HG02943 (cell line): ENCODE measurements at regions not wholly inside any gene's neighbourhood (a gene's known extent, or its start where the extent isn't known, plus 50 kb on each side); places are given as distances from the start of the nearest gene placed in this dataset.
"Not testable (repeated sequence)": the region's sequence is repeated elsewhere in the genome, so short reads cannot be mapped to it uniquely, and the experiment has no call there.

ENCODE experiments used
- ATAC-seq: cut with Tn5 transposase; IDR thresholded peaks from one replicate; pipeline ENCODE4 v1.9.1; 2021; ENCODE audit warnings: mild to moderate bottlenecking, low read depth, moderate library complexity; ENCODE audit not compliant: unreplicated experiment

DNA sequence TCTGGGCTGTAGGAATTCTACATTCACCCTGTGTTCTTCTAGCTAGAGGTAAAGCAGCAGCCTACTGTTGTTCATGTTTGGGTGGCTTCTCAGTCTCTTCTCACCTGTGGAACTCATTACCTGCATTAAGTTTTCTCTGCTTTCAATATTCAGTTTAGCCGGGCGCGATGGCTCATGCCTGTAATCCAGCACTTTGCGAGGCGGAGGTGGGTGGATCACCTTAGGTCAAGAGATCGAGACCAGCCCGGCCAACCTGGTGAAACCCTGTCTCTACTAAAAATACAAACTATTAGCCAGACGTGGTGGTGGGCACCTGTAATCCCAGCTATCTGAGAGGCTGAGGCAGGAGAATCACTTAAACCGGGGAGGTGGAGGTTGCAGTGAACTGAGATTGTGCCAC lies 139.8 kb upstream of the UBE2E3 start:
- no peak for ATAC-seq

DNA sequence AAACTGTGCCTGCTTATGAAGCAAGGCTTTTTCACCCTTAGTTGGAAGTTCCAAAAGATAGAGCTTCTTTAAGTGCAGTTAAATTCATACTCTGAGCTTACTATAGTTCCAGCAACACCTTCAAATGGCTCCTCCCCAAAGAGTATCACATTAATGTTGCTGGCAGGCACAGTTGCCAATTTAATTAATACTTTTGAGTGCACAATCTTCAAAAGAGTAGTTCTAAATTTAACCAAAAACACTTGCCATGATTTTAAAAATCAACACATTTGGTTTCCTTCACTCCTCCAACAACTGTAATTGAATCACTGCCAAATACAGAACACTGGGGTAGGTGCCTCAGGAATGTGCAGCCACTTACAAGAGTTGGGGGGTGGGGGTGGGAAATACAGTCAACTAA lies 150.6 kb upstream of the UBE2E3 start:
- ATAC-seq, result no peak

DNA sequence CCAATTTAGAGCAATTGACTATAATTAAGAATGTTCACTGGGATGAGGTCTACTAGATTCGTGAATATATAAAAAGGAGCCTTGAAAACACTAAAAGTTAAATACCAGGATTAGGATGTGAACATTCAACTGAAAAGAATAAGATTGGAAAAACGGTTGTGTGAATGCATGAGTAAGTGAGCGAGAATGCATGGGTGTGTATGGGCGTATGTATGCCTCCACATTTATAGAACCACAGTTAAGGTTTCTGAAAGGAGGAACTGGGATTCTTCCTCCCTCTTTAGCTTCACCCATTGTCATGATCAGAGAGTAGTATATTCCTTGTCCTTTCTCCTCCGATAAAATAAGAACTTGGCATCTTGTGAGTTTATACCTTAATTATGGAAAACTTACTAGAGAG lies 151.1 kb upstream of the UBE2E3 start:
- no peak for ATAC-seq

DNA sequence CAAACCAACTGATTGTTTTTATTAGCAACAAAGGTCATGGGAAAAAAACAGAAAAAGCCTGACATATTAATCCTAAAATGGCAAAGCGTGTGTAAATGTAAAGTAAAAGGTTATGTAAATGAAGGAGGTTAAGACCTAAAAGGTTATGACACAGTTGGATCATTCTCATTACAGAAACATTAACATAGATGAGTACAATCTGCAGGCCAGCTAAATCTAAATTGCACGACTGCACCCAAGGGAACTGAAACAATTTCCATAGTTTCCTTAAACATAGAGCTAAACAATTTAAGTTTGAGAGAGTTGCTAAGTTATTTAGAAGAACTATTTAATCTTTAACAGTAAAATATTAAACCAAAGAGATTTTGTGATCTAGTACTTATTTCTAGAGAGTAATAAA lies 151.6 kb upstream of the UBE2E3 start:
- ATAC-seq, result no peak

DNA sequence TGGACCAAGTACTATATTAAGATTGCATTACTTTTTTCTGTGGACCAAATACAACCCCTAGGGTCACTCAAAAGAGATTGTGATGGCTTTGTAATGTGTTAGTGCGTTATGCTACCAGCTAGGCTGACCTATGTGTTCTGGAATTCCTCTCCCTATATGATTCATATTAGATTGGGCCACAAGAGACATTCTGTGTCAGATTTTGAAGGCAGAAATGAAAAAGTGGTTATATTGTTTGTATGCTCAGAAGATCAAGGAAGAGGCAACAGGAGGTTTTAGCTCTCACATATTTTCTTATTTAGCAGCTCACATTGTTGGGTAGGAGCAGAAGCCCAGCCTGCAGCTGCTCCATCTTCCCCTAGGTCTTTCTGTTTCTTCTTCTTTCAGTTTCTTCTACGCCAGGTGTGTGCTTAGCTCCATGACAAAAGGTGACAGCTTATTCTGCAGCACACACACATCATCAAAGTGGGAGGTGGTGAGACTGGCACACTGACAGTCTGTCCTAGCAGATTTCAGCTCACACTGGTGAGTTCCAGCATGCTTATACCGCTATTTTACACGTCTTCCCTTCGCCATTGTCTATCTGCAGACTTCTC lies 156.8 kb upstream of the UBE2E3 start:
- no peak for ATAC-seq

DNA sequence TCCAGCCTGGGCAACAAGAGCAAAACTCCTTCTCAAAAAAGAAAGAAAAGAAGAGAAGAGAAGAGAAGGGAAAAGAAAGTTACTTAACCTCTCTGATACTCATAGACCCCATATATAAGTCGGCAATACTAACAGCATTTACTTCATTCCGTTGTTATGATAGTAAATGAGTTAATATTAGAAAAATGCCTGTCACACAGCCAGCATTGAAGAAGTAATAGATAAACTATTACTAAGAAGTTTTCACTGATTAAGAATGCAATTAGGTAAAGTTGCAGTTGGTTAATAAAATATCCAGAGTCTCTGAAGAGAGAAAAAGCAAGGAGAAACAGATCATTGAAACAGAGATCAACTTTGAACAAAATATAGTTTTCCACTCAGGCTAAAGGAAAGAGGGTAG lies 161.3 kb upstream of the UBE2E3 start:
- ATAC-seq, result no peak

DNA sequence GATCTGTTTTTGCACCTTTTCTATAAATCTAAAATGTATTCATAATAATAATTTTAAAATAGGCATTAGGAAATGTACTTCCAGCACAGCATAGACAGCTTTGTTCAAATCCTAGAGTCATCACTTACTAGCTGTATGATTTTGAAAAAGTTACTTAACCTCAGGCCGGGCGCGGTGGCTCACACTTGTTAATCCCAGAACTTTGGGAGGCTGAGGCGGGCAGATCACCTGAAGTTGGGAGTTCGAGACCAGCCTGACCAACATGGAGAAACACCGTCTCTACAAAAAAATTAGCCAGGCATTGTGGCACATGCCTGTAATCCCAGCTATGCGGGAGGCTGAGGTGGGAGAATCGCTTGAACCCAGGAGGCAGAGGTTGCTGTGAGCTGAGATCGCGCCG lies 161.7 kb upstream of the UBE2E3 start:
- ATAC-seq, result not testable (repeated sequence)

DNA sequence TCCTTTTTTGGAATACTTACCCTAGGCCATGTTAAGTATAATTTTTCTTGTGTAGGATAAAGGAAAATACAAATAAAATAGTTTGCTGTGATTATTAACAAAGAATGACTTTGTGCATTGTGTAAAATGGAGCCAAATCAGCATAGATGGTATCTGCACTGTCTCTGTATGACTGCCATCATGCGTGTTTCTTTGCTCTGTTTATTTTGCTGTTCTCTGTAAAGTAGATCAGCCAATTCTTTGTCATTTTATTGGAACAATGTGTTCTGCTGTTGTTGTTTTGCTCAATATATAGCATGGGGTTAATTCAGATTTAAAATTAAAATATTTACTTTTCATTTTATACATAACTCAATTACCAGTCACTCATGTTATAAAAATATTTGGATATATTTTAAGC lies 181.3 kb upstream of the UBE2E3 start:
- no peak for ATAC-seq

DNA sequence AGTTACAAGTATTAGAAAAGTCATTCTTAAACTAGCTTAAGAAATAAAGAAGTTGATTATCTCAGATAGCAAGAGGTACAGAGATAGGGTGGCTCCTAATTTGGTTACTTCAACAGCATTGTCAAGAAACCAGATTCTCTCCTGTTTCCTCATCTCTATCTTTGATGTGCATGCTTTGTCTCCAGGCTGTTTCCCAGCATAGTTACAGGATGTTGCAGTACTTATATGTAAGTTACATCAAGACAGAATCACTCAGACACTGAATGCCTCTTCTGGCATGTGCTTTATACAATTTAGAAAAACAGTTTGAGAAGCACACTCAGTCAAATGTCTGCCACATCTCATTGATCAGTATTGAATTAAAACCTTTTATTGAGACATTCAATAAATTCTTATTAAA lies 189.5 kb upstream of the UBE2E3 start:
- no peak for ATAC-seq

DNA sequence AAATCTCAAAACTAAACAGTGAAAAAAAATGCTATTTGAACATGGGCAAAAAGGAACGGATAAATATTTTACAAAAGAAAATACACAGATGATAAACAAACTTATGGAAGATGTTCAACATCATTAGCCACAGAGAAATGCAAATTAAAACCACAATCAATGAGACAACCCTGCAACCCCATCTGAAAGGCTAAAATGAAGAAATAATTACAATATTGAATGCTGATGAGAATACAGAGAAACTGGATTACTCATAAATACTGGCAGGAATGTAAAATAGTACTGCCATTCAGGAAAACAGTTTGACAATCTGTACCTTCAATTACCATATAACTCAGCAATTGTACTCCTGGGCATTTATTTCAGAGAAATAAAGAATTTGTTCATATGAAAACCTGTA lies 193.1 kb upstream of the UBE2E3 start:
- ATAC-seq, result no peak

DNA sequence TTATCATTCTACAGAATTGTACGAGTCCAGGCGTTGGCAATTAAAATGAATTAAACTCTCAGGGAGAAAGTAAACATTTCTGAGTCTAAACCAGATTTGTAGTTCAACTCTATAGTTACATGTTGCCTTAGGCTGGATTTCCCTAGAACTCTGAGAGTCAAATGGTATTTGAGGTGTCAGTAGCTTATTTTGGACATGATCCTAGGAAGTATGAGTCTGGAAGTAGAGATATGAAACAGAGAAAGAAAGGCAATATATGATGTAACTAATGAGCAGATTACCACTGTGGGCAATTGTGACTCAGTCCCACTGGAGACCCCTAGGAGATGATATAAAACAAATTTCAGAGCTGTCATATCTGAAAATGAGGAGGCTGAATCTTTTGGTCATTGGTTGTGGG lies 199.1 kb upstream of the UBE2E3 start:
- ATAC-seq, result no peak

DNA sequence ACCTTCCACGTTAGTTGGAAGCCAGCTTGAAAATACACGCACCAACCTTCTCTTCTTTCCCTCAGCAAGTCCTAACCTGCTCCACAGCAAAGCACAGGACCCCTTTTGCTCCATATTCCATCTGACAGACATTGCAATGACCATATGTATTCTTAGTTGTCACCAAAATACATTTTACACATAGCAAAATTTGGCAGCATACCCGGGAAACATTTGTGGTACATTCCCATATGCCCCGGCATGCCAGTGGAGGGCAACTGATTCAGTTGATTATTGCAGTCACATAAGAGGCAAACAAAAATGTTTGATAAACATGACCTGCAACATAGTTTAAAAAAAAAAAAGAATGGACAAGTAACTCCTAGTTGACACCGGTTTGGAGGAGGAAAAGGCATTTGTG lies 202.1 kb upstream of the UBE2E3 start:
- ATAC-seq, result no peak

DNA sequence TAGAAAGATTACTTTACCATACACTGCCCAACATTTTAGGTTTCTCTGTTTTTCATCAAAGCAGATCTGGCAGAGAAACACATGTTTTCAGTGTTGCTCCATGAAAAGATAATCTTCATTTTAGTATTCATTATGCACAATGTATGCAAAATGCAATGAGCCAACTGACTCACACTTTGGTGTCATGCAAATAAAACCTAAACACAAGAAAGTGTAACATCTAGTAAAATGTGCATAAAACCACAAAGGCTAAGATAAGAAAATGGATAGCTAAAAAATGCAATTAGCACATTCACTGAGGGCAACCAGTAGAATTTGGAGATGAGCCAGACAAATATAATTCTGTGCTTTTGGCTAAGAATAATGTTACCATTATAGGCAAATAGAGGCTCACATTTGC lies 203.5 kb upstream of the UBE2E3 start:
- ATAC-seq, result no peak

DNA sequence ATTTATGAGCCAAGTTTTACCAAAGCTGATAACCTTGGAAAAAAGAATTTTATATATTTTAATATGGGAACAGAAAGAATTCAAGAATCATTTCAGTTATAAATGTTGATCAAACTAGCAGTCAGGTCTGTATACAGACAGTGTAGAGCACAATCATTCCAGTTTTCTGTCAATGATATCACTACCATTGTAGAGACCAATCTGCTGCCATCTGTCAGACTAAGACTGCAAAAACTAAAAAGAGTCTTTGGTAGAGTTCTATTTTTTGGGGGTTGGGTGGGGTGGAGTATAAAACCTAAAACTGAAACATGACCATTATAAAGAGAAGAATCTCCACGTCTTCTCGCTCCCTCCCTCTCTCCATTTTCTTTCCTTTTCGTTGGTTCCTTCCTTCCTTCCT lies 204.7 kb upstream of the UBE2E3 start:
- ATAC-seq, result no peak

DNA sequence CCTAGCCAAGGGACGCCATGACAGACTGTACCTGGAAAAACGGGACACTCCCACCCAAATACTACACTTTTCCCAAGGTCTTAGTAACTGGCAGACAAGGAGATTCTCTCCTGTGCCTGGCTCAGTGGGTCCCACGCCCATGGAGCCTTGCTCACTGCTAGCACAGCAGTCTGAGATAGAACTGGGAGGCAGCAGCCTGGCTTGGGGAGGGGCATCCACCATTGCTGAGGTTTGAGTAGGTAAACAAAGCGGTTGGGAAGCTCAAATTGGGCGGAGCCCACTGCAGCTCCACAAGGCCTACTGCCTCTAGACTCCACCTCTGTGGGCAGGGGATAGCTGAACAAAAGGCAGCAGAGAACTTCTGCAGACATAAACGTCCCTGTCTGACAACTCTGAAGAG lies 215.1 kb upstream of the UBE2E3 start:
- ATAC-seq, result not testable (repeated sequence)

DNA sequence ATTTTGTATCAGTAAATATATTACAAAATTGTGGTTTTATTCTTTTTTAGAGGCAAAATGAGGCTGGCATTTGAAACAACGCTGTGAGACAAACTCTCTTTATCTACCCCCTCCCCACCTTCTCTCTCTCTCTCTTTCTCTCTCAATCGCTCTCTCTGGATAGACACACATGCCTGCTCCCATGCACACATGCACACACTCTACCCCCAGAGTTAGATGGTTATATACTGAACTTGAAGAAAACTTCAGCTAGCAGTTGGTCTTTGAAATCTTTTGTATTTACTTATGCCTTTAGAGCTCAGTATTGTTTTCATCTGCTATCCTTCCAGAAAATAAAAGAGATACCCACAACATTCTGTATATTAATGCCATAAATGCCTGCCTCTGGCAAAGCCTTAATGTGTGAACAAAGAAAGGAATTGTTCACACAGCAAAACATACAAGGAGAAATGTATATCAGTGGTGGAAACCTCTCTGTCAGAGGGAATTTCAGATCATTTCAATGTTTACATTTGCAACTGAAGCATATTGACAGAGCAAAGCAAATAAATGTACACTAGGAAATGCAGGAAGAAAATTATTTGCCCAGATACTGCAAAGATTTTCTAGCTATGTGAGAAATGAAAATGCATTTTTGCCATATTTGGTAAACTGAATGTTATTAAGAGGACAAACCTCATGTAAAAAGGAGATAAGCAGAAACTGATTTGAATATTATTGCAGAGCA lies 217.0 kb upstream of the UBE2E3 start:
- ATAC-seq, result no peak

DNA sequence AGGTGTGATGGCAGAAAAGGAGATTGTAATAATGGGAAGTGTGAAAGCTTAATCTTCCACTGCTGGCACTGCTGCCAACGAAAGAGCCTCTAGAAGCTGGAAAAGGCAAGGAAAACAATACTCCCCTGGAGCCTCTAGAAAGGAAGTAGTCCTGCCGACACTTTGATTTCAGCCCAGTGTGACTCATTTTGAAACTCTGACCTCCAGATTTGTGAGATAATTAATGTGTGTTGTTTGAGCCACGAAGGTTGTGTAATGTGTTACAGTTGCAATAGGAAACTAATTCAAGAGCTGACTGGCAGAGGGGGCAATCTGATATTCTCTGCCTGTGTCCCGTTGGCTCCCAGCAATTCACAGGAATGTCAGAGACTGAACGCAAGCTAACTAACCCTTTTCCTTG lies 219.2 kb upstream of the UBE2E3 start:
- no peak for ATAC-seq

DNA sequence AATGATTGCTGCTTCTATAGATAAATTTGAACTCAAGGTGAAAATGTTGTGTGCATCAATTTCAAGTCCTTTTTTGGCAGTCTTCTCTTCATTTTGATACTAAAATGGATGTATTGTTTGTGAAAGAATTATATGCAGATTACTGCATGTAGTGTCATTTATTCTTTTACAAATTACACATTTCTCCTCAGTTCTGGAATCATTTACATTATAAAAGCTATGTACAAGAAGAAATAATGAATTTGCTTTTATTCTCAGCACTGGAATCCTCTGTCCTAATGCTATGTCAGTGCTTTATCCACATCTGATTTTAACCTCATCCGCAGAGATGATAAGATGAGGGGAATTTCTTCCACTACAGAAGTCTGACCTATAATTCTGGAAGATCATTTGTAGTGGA lies 220.8 kb upstream of the UBE2E3 start:
- ATAC-seq, result no peak

DNA sequence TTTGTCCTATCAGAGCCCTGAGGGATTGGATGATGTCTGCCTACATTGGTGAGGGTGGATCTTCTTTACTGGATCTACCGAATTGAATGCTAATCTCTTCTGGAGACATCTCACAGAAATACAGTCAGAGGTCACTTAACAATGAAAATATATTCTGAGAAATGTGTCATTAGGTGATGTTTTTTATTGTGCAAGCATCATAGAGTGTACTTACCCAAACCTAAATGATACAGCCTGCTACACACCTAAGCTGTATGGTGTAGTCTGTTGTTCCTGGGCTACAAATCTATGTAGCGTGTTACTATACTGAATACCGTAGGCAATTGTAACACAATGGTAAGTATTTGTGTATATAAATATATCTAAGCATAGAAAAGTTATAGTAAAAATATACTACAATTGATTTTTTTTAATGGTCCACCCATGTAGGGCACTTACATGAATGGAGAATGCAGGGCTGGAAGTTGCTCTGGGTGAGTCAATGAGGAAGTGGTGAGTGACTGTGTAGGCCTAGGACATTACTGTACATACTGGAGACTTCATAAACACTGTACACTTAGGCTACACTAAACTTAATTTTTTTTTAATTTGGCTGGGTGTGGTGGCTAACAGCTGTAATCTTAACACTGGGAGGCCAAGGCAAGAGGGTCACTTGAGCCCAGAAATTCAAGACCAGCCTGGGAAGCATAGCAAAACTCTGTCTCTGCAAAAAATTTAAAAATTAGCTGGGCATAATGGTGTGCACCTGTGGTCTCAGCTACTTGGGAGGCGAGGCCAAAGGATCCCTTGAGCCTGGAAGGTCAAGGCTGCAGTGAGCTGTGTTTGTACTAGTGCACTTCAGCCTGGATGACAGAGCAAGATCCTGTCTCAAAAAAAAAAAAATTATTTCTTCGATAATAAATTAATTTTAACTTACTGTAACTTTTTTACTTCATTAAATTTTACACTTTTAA lies 226.3 kb upstream of the UBE2E3 start:
- ATAC-seq, result no peak

DNA sequence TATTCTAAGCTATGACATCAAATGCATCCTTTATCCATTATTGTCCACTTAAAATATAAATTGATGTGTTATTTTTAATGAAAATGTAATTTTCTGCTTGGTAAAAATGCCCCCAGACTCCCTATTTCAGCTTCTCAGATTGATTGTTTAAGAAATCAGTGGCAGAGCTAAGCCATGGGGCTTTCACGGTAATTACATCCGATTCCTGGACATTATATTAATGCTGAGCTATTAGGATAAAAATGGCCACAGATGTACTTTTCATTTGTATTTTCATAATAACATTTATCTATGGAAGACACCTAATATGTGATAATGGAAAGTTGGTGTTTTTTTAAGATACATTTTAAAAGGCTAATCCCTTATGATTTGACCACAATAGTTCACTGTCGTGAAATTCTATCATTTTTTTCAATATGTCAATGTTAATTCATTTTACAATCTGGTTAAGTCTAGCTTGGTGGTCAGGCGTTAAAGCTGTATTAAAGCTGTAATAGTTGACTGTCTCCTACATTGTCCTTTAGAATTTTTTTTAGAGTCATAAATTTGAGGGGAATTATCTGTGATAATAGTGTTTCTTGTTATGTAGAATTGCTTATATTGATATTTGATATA lies 229.0 kb upstream of the UBE2E3 start:
- ATAC-seq, result no peak

DNA sequence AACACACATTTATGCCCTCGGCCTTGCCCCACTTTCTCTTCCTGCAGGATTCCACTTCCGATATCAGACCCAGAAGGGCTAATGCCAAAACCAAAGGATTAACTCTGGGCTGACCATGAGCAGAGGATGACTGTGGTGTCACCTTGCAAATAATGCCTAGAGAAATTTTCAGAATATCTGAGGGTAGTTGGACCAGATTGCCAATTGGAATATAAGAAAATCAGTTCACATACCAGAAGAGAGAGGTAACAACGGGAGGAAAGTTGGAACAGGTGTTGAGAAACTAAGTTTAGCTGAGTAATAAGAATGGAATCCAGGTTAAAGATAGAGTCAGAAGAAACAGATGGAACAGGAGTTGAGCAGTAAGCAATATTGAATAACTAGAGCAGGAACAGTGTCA lies 232.7 kb upstream of the UBE2E3 start:
- no peak for ATAC-seq
